ENCODE measurements at regions not wholly inside any gene's neighbourhood (a gene's known extent, or its start where the extent isn't known, plus 50 kb on each side); places are given as distances from the start of the nearest gene placed in this dataset.

GRCh38 chr12:47586952-47587669, 118.7 kb downstream of the RPAP3 start:
- ChIA-PET CTCF (no interaction called here), POLR2A (no interaction called here)
- Mint-ChIP-seq H3K36me3 (ENCODE audit: low read depth) (no peaks in the 10 kb centered on the region), H3K9me3 (no peaks in the 10 kb centered on the region), H3K27ac (no peak overlapping the region), H3K4me1 (ENCODE audit: low read depth) (peaks cover 5% of the 10 kb centered on the region), H3K27me3 (peaks cover 1% of the 10 kb centered on the region), H3K4me3 (no peak overlapping the region)
- ATAC-seq (no peak), DNase-seq (no peak)
- intact Hi-C loops (cut with micrococcal nuclease): no loop called here
- no peak for TF ChIP-seq CTCF (IDR thresholded peaks at IDR 0.05)

GRCh38 chr12:47585507-47585906, 120.3 kb downstream of the RPAP3 start:
- ChIA-PET POLR2A (no interaction called here), CTCF (no interaction called here)
- no peak for TF ChIP-seq CTCF (IDR thresholded peaks at IDR 0.05)
- H3K36me3 Mint-ChIP-seq (ENCODE audit: low read depth): no peaks in the 10 kb centered on the region
- intact Hi-C loops (cut with micrococcal nuclease): no loop called here
- DNase-seq: no peak
- peaks cover 5% of the 10 kb centered on the region for H3K4me1 Mint-ChIP-seq (ENCODE audit: low read depth)
- H3K9me3 Mint-ChIP-seq: no peaks in the 10 kb centered on the region
- H3K27me3 Mint-ChIP-seq: peaks cover 1% of the 10 kb centered on the region
- H3K4me3 Mint-ChIP-seq: no peak overlapping the region
- ATAC-seq: no peak
- no peak overlapping the region for H3K27ac Mint-ChIP-seq

- H3K27ac Mint-ChIP-seq: no peak overlapping the region
- intact Hi-C loops (cut with micrococcal nuclease): no loop called here
- DNase-seq (no peak), ATAC-seq (no peak)
- ChIA-PET CTCF (no interaction called here), POLR2A (no interaction called here)
- no peak overlapping the region for H3K4me3 Mint-ChIP-seq
- H3K9me3 Mint-ChIP-seq: no peaks in the 10 kb centered on the region
- no peaks in the 10 kb centered on the region for H3K27me3 Mint-ChIP-seq
- no peak for TF ChIP-seq CTCF (IDR thresholded peaks at IDR 0.05)
- no peaks in the 10 kb centered on the region for H3K36me3 Mint-ChIP-seq (ENCODE audit: low read depth)
- H3K4me1 Mint-ChIP-seq (ENCODE audit: low read depth): peaks cover 22% of the 10 kb centered on the region
These were observed 127.0 kb downstream of the RPAP3 start for GRCh38 chr12:47578836-47579235.

GRCh38 chr12:47577206-47577989, 128.4 kb downstream of the RPAP3 start:
- TF ChIP-seq CTCF (IDR thresholded peaks at IDR 0.05): no peak
- intact Hi-C loops (cut with micrococcal nuclease): no loop called here
- no peak for ATAC-seq
- DNase-seq: no peak
- no peak overlapping the region for H3K27ac Mint-ChIP-seq
- ChIA-PET CTCF (interaction anchor here (0.7 kb wide), 1 partner anchor 85 kb away, joined by 3 read pairs; no protein-coding TSS in a partner anchor), POLR2A (no interaction called here)
- no peaks in the 10 kb centered on the region for H3K27me3 Mint-ChIP-seq
- no peak overlapping the region for H3K4me3 Mint-ChIP-seq
- H3K4me1 Mint-ChIP-seq (ENCODE audit: low read depth): peaks cover 31% of the 10 kb centered on the region
- no peaks in the 10 kb centered on the region for H3K9me3 Mint-ChIP-seq
- no peaks in the 10 kb centered on the region for H3K36me3 Mint-ChIP-seq (ENCODE audit: low read depth)

- H3K27me3 Mint-ChIP-seq: no peaks in the 10 kb centered on the region
- H3K9me3 Mint-ChIP-seq: no peaks in the 10 kb centered on the region
- H3K36me3 Mint-ChIP-seq (ENCODE audit: low read depth): no peaks in the 10 kb centered on the region
- H3K4me1 Mint-ChIP-seq (ENCODE audit: low read depth): peaks cover 31% of the 10 kb centered on the region
- no peak overlapping the region for H3K4me3 Mint-ChIP-seq
- ChIA-PET POLR2A (interaction anchor here (1.1 kb wide), 1 partner anchor 174 kb away, joined by 3 read pairs; no protein-coding TSS in a partner anchor), CTCF (no interaction called here)
- DNase-seq: no peak
- no peak overlapping the region for H3K27ac Mint-ChIP-seq
- no peak for TF ChIP-seq CTCF (IDR thresholded peaks at IDR 0.05)
- no peak for ATAC-seq
- intact Hi-C loops (cut with micrococcal nuclease): no loop called here
These were observed 129.4 kb downstream of the RPAP3 start for GRCh38 chr12:47576289-47576945.

Measured in activated CD8-positive, alpha-beta T cell treated with anti-CD3 and anti-CD28 coated beads for 36 hours (primary cell).